ENCODE measurements at regions not wholly inside any gene's neighbourhood (a gene's known extent, or its start where the extent isn't known, plus 50 kb on each side); places are given as distances from the start of the nearest gene placed in this dataset.
"Not testable (repeated sequence)": the region's sequence is repeated elsewhere in the genome, so short reads cannot be mapped to it uniquely, and the experiment has no call there.

- no peak overlapping the region for H3K4me3 Mint-ChIP-seq
- H3K27ac Mint-ChIP-seq, result no peak overlapping the region
- H3K27me3 Mint-ChIP-seq, result no peaks in the 10 kb centered on the region
- DNase-seq, result no peak
- no peaks in the 10 kb centered on the region for H3K36me3 Mint-ChIP-seq (ENCODE audit: low read depth)
- H3K4me1 Mint-ChIP-seq, result peaks cover 4% of the 10 kb centered on the region
- no peak for ATAC-seq
- no peaks in the 10 kb centered on the region for H3K9me3 ChIP-seq (ENCODE audit: control insufficient read depth, low read length, poor library complexity, severe bottlenecking)
Measured at GRCh38 chr14:35938770-35939169, 112.6 kb downstream of the BRMS1L start.

- H3K9me3 ChIP-seq (ENCODE audit: control insufficient read depth, low read length, poor library complexity, severe bottlenecking), result no peaks in the 10 kb centered on the region
- no peak for DNase-seq
- Mint-ChIP-seq H3K4me3 (no peak overlapping the region), H3K36me3 (ENCODE audit: low read depth) (no peaks in the 10 kb centered on the region), H3K27ac (no peak overlapping the region), H3K4me1 (peaks cover 7% of the 10 kb centered on the region), H3K27me3 (peaks cover under 1% of the 10 kb centered on the region)
- ATAC-seq, result no peak
Measured at GRCh38 chr14:35934499-35934898, 108.4 kb downstream of the BRMS1L start.

GRCh38 chr14:35932659-35933159, 106.6 kb downstream of the BRMS1L start:
- H3K9me3 ChIP-seq (ENCODE audit: control insufficient read depth, low read length, poor library complexity, severe bottlenecking), result no peaks in the 10 kb centered on the region
- Mint-ChIP-seq H3K27ac (peak overlapping the region; percentile 51), H3K4me1 (peaks cover 7% of the 10 kb centered on the region), H3K36me3 (ENCODE audit: low read depth) (no peaks in the 10 kb centered on the region), H3K4me3 (peak overlapping the region; percentile 86), H3K27me3 (peaks cover 6% of the 10 kb centered on the region)
- peak; percentile 85 for ATAC-seq
- no peak for DNase-seq

- no peak for ATAC-seq
- H3K9me3 ChIP-seq (ENCODE audit: control insufficient read depth, low read length, poor library complexity, severe bottlenecking), result no peaks in the 10 kb centered on the region
- no peaks in the 10 kb centered on the region for H3K36me3 Mint-ChIP-seq (ENCODE audit: low read depth)
- no peak for DNase-seq
- H3K27ac Mint-ChIP-seq, result peak overlapping the region; percentile 51
- peaks cover 7% of the 10 kb centered on the region for H3K4me1 Mint-ChIP-seq
- peak overlapping the region; percentile 86 for H3K4me3 Mint-ChIP-seq
- peaks cover 6% of the 10 kb centered on the region for H3K27me3 Mint-ChIP-seq
Measured at GRCh38 chr14:35932136-35932535, 106.0 kb downstream of the BRMS1L start.

- H3K4me1 Mint-ChIP-seq, result peaks cover 7% of the 10 kb centered on the region
- H3K27ac Mint-ChIP-seq, result no peak overlapping the region
- ATAC-seq (no peak), DNase-seq (no peak)
- H3K9me3 ChIP-seq (ENCODE audit: control insufficient read depth, low read length, poor library complexity, severe bottlenecking), result no peaks in the 10 kb centered on the region
- H3K27me3 Mint-ChIP-seq, result peaks cover 6% of the 10 kb centered on the region
- H3K4me3 Mint-ChIP-seq, result no peak overlapping the region
- H3K36me3 Mint-ChIP-seq (ENCODE audit: low read depth), result no peaks in the 10 kb centered on the region
Measured at GRCh38 chr14:35931346-35931745, 105.2 kb downstream of the BRMS1L start.

GRCh38 chr14:35929186-35929585, 103.0 kb downstream of the BRMS1L start:
- no peak overlapping the region for H3K27ac Mint-ChIP-seq
- ATAC-seq (no peak), DNase-seq (no peak)
- H3K9me3 ChIP-seq (ENCODE audit: control insufficient read depth, low read length, poor library complexity, severe bottlenecking), result no peaks in the 10 kb centered on the region
- peaks cover 5% of the 10 kb centered on the region for H3K4me1 Mint-ChIP-seq
- H3K36me3 Mint-ChIP-seq (ENCODE audit: low read depth), result no peaks in the 10 kb centered on the region
- peaks cover 6% of the 10 kb centered on the region for H3K27me3 Mint-ChIP-seq
- no peak overlapping the region for H3K4me3 Mint-ChIP-seq

GRCh38 chr14:35927727-35928126, 101.6 kb downstream of the BRMS1L start:
- ATAC-seq (no peak), DNase-seq (no peak)
- Mint-ChIP-seq H3K27me3 (peaks cover 6% of the 10 kb centered on the region), H3K4me1 (peaks cover 3% of the 10 kb centered on the region), H3K4me3 (no peak overlapping the region), H3K27ac (no peak overlapping the region), H3K36me3 (ENCODE audit: low read depth) (no peaks in the 10 kb centered on the region)
- H3K9me3 ChIP-seq (ENCODE audit: control insufficient read depth, low read length, poor library complexity, severe bottlenecking), result no peaks in the 10 kb centered on the region

- no peaks in the 10 kb centered on the region for H3K4me1 Mint-ChIP-seq
- ATAC-seq (no peak), DNase-seq (no peak)
- H3K27me3 Mint-ChIP-seq, result peaks cover 6% of the 10 kb centered on the region
- H3K9me3 ChIP-seq (ENCODE audit: control insufficient read depth, low read length, poor library complexity, severe bottlenecking), result no peaks in the 10 kb centered on the region
- no peak overlapping the region for H3K4me3 Mint-ChIP-seq
- no peak overlapping the region for H3K27ac Mint-ChIP-seq
- H3K36me3 Mint-ChIP-seq (ENCODE audit: low read depth), result no peaks in the 10 kb centered on the region
Measured at GRCh38 chr14:35925319-35925718, 99.2 kb downstream of the BRMS1L start.

GRCh38 chr14:35922590-35922989, 96.5 kb downstream of the BRMS1L start:
- not testable (repeated sequence) for ATAC-seq, H3K4me1 Mint-ChIP-seq

GRCh38 chr14:35921745-35922144, 95.6 kb downstream of the BRMS1L start:
- H3K9me3 ChIP-seq (ENCODE audit: control insufficient read depth, low read length, poor library complexity, severe bottlenecking), result no peaks in the 10 kb centered on the region
- ATAC-seq (no peak), DNase-seq (no peak)
- Mint-ChIP-seq H3K27ac (no peak overlapping the region), H3K27me3 (no peaks in the 10 kb centered on the region), H3K4me3 (no peak overlapping the region), H3K36me3 (ENCODE audit: low read depth) (no peaks in the 10 kb centered on the region), H3K4me1 (no peaks in the 10 kb centered on the region)

More at GRCh38 chr14:35922590-35922989, 96.5 kb downstream of the BRMS1L start:
- H3K36me3 Mint-ChIP-seq (ENCODE audit: low read depth); H3K9me3 ChIP-seq (ENCODE audit: control insufficient read depth, low read length, poor library complexity, severe bottlenecking); DNase-seq; H3K4me3 Mint-ChIP-seq; H3K27ac Mint-ChIP-seq; H3K27me3 Mint-ChIP-seq: not testable (repeated sequence)

Measured in T-helper 17 cell (primary cell).